ENCODE measurements at regions not wholly inside any gene's neighbourhood (a gene's known extent, or its start where the extent isn't known, plus 50 kb on each side); places are given as distances from the start of the nearest gene placed in this dataset.

DNA sequence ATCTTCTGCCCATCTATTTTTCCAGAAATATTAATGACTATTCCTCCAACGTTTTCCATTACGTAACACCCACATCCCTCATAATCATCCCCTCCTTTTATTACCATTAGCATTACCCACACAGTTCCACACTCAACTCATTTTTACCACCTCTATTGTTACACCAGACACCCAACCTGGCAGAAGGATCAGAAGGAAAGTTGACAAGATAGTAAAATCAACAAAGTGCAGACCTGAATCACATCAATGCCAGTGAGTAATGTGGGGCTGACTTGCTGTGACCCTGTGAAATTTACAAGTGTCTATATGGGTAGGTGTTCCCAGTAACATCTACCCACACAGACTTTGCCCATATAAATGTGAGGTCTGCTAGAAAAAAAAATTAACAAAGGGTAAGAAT lies 568.2 kb downstream of the MAFB start:
- Histone ChIP-seq H3K27me3 (ENCODE audit: control insufficient read depth in 2 of 2, insufficient read depth in 2 of 2, low read length in 2 of 2) (peaks cover 0 to 2% of the 10 kb centered on the region in 2 donors), H2AFZ (ENCODE audit: insufficient read depth, low read depth, low read length, poor library complexity, severe bottlenecking) (no peak overlapping the region), H3K36me3 (replicated peaks in 1 of 2; ENCODE audit: control insufficient read depth in 1 of 2, insufficient read depth in 2 of 2, low read length in 2 of 2) (no peaks in the 10 kb centered on the region), H3K9ac (ENCODE audit: insufficient read depth, low read length, poor library complexity, severe bottlenecking) (no peak overlapping the region), H3K4me2 (replicated peaks; ENCODE audit: extremely low read depth, low read length, poor library complexity, severe bottlenecking) (no peak overlapping the region), H3K4me1 (ENCODE audit: control insufficient read depth in 1 of 2, insufficient read depth in 2 of 2, low read length in 2 of 2) (no peaks in the 10 kb centered on the region), H3K27ac (ENCODE audit: low read depth in 1 of 2, low read length in 2 of 2) (no peak overlapping the region), H4K20me1 (ENCODE audit: insufficient read depth, low read length) (no peaks in the 10 kb centered on the region), H3K4me3 (replicated peaks in 1 of 3; ENCODE audit: low read depth in 2 of 3, low read length in 3 of 3) (no peak overlapping the region), H3K79me2 (ENCODE audit: insufficient read depth, low read length) (no peaks in the 10 kb centered on the region), H3K9me3 (replicated peaks in 1 of 2; ENCODE audit: control insufficient read depth in 1 of 2, insufficient read depth in 1 of 2, low read length in 2 of 2) (no peaks in the 10 kb centered on the region)
- TF ChIP-seq, protein P1, sequence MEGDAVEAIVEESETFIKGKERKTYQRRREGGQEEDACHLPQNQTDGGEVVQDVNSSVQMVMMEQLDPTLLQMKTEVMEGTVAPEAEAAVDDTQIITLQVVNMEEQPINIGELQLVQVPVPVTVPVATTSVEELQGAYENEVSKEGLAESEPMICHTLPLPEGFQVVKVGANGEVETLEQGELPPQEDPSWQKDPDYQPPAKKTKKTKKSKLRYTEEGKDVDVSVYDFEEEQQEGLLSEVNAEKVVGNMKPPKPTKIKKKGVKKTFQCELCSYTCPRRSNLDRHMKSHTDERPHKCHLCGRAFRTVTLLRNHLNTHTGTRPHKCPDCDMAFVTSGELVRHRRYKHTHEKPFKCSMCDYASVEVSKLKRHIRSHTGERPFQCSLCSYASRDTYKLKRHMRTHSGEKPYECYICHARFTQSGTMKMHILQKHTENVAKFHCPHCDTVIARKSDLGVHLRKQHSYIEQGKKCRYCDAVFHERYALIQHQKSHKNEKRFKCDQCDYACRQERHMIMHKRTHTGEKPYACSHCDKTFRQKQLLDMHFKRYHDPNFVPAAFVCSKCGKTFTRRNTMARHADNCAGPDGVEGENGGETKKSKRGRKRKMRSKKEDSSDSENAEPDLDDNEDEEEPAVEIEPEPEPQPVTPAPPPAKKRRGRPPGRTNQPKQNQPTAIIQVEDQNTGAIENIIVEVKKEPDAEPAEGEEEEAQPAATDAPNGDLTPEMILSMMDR (IDR thresholded peaks at IDR 0.05): no peak
- no peaks in the 10 kb centered on the region for H3K4me1 Mint-ChIP-seq
- H3K4me3 Mint-ChIP-seq: no peak overlapping the region
- no peaks in the 10 kb centered on the region for H3K36me3 Mint-ChIP-seq
- intact Hi-C loops (cut with micrococcal nuclease): loop anchor here in 1 of 2 donors (5.0 kb wide), 1 partner anchor 756 kb away; no protein-coding TSS in a partner anchor
- no peak for DNase-seq
- H3K27me3 Mint-ChIP-seq (ENCODE audit: low read depth in 3 of 3): peaks cover 2 to 8% (median 4%) of the 10 kb centered on the region in 3 donors
- H3K27ac Mint-ChIP-seq: no peak overlapping the region
- H3K9me3 Mint-ChIP-seq: peaks cover 0 to 2% (median 0%) of the 10 kb centered on the region in 7 donors
- WGBS (ENCODE audit: insufficient coverage): 86% methylated on average over 2 of the region's 2 CpGs

DNA sequence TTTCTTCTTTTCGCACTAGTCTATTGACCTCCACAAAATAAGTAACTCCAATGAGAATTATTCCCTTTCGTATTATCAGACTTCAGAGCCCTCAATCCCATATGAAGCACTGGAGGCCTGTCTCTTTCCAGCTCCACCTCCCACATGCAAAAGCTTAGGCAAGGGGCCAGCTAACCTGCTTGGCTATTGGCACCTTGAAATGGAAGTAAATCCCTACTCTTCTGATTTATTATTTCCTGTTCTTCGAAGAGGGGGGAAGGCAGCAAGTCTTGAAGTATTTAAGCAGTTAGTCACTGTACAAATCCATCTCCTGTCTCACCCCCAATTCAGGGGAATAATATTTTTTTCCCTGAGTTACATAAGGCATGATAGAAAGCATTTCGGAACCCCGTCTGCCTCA lies 577.8 kb downstream of the MAFB start:
- Histone ChIP-seq H3K27ac (ENCODE audit: low read depth in 1 of 2, low read length in 2 of 2) (no peak overlapping the region), H3K4me3 (replicated peaks in 1 of 3; ENCODE audit: low read depth in 2 of 3, low read length in 3 of 3) (no peak overlapping the region), H3K9ac (ENCODE audit: insufficient read depth, low read length, poor library complexity, severe bottlenecking) (no peak overlapping the region), H4K20me1 (ENCODE audit: insufficient read depth, low read length) (no peaks in the 10 kb centered on the region), H3K27me3 (ENCODE audit: control insufficient read depth in 2 of 2, insufficient read depth in 2 of 2, low read length in 2 of 2) (peaks cover 0 to 2% of the 10 kb centered on the region in 2 donors), H3K9me3 (replicated peaks in 1 of 2; ENCODE audit: control insufficient read depth in 1 of 2, insufficient read depth in 1 of 2, low read length in 2 of 2) (no peaks in the 10 kb centered on the region), H3K79me2 (ENCODE audit: insufficient read depth, low read length) (no peaks in the 10 kb centered on the region), H3K4me1 (ENCODE audit: control insufficient read depth in 1 of 2, insufficient read depth in 2 of 2, low read length in 2 of 2) (no peaks in the 10 kb centered on the region), H2AFZ (ENCODE audit: insufficient read depth, low read depth, low read length, poor library complexity, severe bottlenecking) (no peak overlapping the region), H3K4me2 (replicated peaks; ENCODE audit: extremely low read depth, low read length, poor library complexity, severe bottlenecking) (no peak overlapping the region), H3K36me3 (replicated peaks in 1 of 2; ENCODE audit: control insufficient read depth in 1 of 2, insufficient read depth in 2 of 2, low read length in 2 of 2) (no peaks in the 10 kb centered on the region)
- no peaks in the 10 kb centered on the region for H3K4me1 Mint-ChIP-seq
- H3K36me3 Mint-ChIP-seq: no peaks in the 10 kb centered on the region
- 100% methylated on average over 3 of the region's 5 CpGs for whole genome bisulfite sequencing (ENCODE audit: insufficient coverage)
- no peak overlapping the region for H3K4me3 Mint-ChIP-seq
- H3K9me3 Mint-ChIP-seq: no peaks in the 10 kb centered on the region
- intact Hi-C loops (cut with micrococcal nuclease): no loop called here
- no peak for DNase-seq
- H3K27ac Mint-ChIP-seq: no peak overlapping the region
- TF ChIP-seq, protein P1 (IDR thresholded peaks at IDR 0.05): no peak
- peaks cover 1 to 9% (median 2%) of the 10 kb centered on the region in 3 donors for H3K27me3 Mint-ChIP-seq (ENCODE audit: low read depth in 3 of 3)
